ENCODE measurements at regions not wholly inside any gene's neighbourhood (a gene's known extent, or its start where the extent isn't known, plus 50 kb on each side); places are given as distances from the start of the nearest gene placed in this dataset.
A peak's percentile ranks its signal among the peaks of the same experiment; 100 is the strongest.
"Not testable (repeated sequence)": the region's sequence is repeated elsewhere in the genome, so short reads cannot be mapped to it uniquely, and the experiment has no call there.

GRCh38 chr10:63976538-63976937, 455.3 kb downstream of the REEP3 start:
- intact Hi-C loops (cut with DNase I): no loop called here
- H3K27me3 ChIP-seq: no peaks in the 10 kb centered on the region
- H3K4me3 ChIP-seq: no peak overlapping the region
- H3K9me3 ChIP-seq: no peaks in the 10 kb centered on the region
- no peak overlapping the region for H3K27ac ChIP-seq
- 43 to 45% methylated on average over 5 of the region's 5 CpGs for WGBS, 2 donors
- TF ChIP-seq POLR2A (IDR thresholded peaks at IDR 0.05): no peak
- TF ChIP-seq CTCF (IDR thresholded peaks at IDR 0.05): peak in 3 of 6 experiments; percentile 25 to 33 (median 25)
- no peak for DNase-seq
- no peaks in the 10 kb centered on the region for H3K36me3 ChIP-seq
- H3K4me1 ChIP-seq: no peaks in the 10 kb centered on the region

DNA sequence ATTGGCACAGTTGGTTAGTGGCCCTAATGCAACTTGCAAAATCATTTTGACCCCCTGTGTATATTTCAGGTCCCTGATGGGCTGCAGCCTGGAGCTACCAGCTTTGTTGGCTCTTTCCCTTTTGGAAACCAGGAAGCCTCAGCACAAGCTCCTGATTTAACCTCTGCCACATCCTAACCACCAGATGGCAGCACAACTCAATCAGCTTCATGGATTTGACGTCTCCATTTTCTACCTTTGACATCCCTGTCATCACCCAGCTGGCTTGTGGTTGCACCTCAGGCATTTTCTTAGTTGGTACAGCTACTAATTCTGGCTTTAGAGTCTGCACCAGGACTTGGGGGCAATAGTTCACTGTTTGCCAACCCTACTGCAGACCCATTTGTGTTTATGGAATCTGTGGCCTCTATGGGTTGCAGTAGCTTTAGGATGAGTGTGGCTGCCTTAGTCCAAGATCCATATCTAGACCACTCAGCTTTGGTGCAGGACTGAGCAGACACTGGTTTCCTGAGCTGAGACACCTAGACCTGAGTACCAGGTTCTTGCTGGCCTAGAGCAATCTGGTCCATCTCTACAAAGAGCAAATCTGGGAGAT, 456.2 kb downstream of the REEP3 start:
- no peak overlapping the region for H3K4me3 ChIP-seq
- 0 to 8% methylated on average over 1 of the region's 1 CpG for WGBS, 2 donors
- H3K27ac ChIP-seq: no peak overlapping the region
- H3K4me1 ChIP-seq: no peaks in the 10 kb centered on the region
- no peaks in the 10 kb centered on the region for H3K36me3 ChIP-seq
- DNase-seq: no peak
- TF ChIP-seq CTCF (IDR thresholded peaks at IDR 0.05) (peak in 4 of 6 experiments; percentile 25 to 38 (median 37)), POLR2A (IDR thresholded peaks at IDR 0.05) (no peak)
- H3K27me3 ChIP-seq: no peaks in the 10 kb centered on the region
- intact Hi-C loops (cut with DNase I): no loop called here
- H3K9me3 ChIP-seq: no peaks in the 10 kb centered on the region

GRCh38 chr10:63980870-63981269, 459.7 kb downstream of the REEP3 start:
- H3K36me3 ChIP-seq; H3K9me3 ChIP-seq; DNase-seq; H3K27me3 ChIP-seq; H3K4me1 ChIP-seq; H3K4me3 ChIP-seq; H3K27ac ChIP-seq; intact Hi-C loops (cut with DNase I): not testable (repeated sequence)
- 28 to 36% methylated on average over 4 to 5 of the region's 5 CpGs for WGBS, 2 donors

GRCh38 chr10:63984061-63984460, 462.9 kb downstream of the REEP3 start:
- H3K27me3 ChIP-seq; H3K4me1 ChIP-seq; intact Hi-C loops (cut with DNase I); H3K9me3 ChIP-seq; H3K27ac ChIP-seq; H3K4me3 ChIP-seq; DNase-seq; H3K36me3 ChIP-seq: not testable (repeated sequence)
- WGBS, 2 donors: 0 to 5% methylated on average over 1 of the region's 2 CpGs

DNA sequence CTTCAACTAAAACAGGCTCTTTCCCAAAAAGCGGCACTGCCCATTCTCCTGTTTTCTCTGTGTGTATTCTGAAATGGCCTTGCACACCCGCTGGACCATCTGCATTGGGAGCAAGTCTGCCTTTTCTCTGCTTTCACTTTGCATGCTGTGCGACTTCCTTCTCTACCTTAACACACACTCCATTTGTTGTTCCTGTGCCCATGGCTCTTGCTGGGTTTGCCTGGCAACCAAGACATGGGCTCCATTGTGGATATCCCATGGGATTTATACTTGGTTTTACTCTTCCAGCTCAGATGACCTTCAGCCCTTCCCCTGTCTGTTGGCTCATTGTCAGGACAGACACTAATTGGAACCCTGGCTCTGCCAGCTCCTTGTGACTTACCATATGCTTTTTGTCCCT, 465.3 kb downstream of the REEP3 start:
- no peaks in the 10 kb centered on the region for H3K4me1 ChIP-seq
- no peak overlapping the region for H3K4me3 ChIP-seq
- H3K27me3 ChIP-seq: no peaks in the 10 kb centered on the region
- DNase-seq: no peak
- intact Hi-C loops (cut with DNase I): no loop called here
- no peaks in the 10 kb centered on the region for H3K36me3 ChIP-seq
- WGBS, 2 donors: 73 to 84% methylated on average over 3 of the region's 3 CpGs
- no peaks in the 10 kb centered on the region for H3K9me3 ChIP-seq
- no peak overlapping the region for H3K27ac ChIP-seq
- TF ChIP-seq POLR2A (IDR thresholded peaks at IDR 0.05) (no peak), CTCF (IDR thresholded peaks at IDR 0.05) (no peak)

DNA sequence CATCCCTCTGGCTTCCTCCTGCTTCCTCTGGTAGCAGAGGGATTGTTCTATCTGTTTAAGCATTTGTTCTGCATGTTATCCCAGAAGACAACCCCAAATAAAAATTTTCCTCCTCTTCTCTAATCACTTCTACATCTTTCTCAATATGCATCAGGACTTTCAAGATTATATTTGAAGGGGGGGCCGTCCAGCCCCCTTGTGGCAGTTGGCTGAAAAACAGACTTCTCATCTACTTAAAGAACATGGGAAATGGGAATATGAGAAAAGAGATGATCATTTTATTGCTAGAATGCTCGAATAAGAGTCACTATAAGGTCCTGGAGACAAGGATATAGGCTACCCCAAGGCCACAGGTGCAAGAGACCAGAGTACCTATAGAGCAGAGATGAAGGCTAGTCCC, 466.0 kb downstream of the REEP3 start:
- 7 to 23% methylated on average over 2 of the region's 2 CpGs for WGBS, 2 donors
- no peak for TF ChIP-seq CTCF (IDR thresholded peaks at IDR 0.05)
- TF ChIP-seq POLR2A (IDR thresholded peaks at IDR 0.05): no peak

More for the DNA sequence above, 466.0 kb downstream of the REEP3 start:
- no peak overlapping the region for H3K27ac ChIP-seq
- no peak overlapping the region for H3K4me3 ChIP-seq
- H3K27me3 ChIP-seq: no peaks in the 10 kb centered on the region
- DNase-seq: no peak
- no peaks in the 10 kb centered on the region for H3K36me3 ChIP-seq
- no peaks in the 10 kb centered on the region for H3K4me1 ChIP-seq
- no peaks in the 10 kb centered on the region for H3K9me3 ChIP-seq
- intact Hi-C loops (cut with DNase I): no loop called here

Measured in esophagus squamous epithelium (tissue), 5 donors.